Neural crest cell (in vitro differentiated cells): ENCODE measurements at regions not wholly inside any gene's neighbourhood (a gene's known extent, or its start where the extent isn't known, plus 50 kb on each side); places are given as distances from the start of the nearest gene placed in this dataset.

ENCODE experiments used
- DNase-seq: peaks from one replicate; pipeline ENCODE4 v3.0.0; 2021; ENCODE audit warnings: low read depth, mixed read lengths, low spot score
- H3K27ac Mint-ChIP-seq: one replicate; pipeline ENCODE4 v1.8.0; 2021; ENCODE audit warnings: mild to moderate bottlenecking, mixed read lengths; ENCODE audit not compliant: unreplicated experiment
- H3K27me3 Mint-ChIP-seq: 2 replicates; pipeline ENCODE4 v1.8.0; 2021; ENCODE audit warnings: low read depth, mild to moderate bottlenecking, mixed read lengths
- H3K36me3 Mint-ChIP-seq: 2 replicates; pipeline ENCODE4 v1.8.0; 2021; ENCODE audit warnings: low read depth, mild to moderate bottlenecking, mixed read lengths
- H3K4me1 Mint-ChIP-seq: 2 replicates; pipeline ENCODE4 v1.8.0; 2021; ENCODE audit warnings: mixed read lengths
- H3K4me3 Mint-ChIP-seq: one replicate; pipeline ENCODE4 v1.8.0; 2021; ENCODE audit warnings: mild to moderate bottlenecking, mixed read lengths
- H3K9me3 Mint-ChIP-seq: 2 replicates; pipeline ENCODE4 v1.8.0; 2021; ENCODE audit warnings: mixed read lengths
- TF ChIP-seq, protein P1 (sequence below): fragments of 200-600 bp; sonication (generic); conservative IDR thresholded peaks from 2 replicates; pipeline ENCODE4 v1.5.0; 2021; ENCODE audit warnings: antibody characterized with exemption, mild to moderate bottlenecking

DNA sequence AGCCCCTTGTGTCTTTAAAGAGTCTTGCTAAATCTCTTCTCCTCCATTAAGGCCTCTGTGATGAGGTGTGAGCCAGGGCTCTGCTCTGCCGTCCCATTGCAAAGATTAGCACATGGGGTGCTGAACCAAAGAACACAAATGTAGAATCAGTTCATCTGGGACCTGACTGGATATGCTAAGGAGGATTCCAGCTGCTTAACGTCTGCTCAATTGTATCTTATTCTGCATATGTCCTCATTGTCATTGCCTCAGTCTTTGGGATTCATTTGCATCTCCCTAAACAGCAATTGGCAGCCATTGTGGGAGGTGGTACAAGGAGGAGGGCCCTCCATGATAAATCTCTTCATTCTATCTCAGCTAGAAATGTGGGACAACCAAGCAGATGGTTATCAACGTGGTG is 106.3 kb upstream of the ADAMTS18 start:
- Mint-ChIP-seq H3K36me3 (no peaks in the 10 kb centered on the region), H3K4me1 (no peaks in the 10 kb centered on the region), H3K27ac (no peak overlapping the region), H3K4me3 (no peak overlapping the region), H3K9me3 (no peaks in the 10 kb centered on the region), H3K27me3 (peaks cover 26% of the 10 kb centered on the region)
- no peak for DNase-seq
- TF ChIP-seq, protein P1, sequence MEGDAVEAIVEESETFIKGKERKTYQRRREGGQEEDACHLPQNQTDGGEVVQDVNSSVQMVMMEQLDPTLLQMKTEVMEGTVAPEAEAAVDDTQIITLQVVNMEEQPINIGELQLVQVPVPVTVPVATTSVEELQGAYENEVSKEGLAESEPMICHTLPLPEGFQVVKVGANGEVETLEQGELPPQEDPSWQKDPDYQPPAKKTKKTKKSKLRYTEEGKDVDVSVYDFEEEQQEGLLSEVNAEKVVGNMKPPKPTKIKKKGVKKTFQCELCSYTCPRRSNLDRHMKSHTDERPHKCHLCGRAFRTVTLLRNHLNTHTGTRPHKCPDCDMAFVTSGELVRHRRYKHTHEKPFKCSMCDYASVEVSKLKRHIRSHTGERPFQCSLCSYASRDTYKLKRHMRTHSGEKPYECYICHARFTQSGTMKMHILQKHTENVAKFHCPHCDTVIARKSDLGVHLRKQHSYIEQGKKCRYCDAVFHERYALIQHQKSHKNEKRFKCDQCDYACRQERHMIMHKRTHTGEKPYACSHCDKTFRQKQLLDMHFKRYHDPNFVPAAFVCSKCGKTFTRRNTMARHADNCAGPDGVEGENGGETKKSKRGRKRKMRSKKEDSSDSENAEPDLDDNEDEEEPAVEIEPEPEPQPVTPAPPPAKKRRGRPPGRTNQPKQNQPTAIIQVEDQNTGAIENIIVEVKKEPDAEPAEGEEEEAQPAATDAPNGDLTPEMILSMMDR = no peak

DNA sequence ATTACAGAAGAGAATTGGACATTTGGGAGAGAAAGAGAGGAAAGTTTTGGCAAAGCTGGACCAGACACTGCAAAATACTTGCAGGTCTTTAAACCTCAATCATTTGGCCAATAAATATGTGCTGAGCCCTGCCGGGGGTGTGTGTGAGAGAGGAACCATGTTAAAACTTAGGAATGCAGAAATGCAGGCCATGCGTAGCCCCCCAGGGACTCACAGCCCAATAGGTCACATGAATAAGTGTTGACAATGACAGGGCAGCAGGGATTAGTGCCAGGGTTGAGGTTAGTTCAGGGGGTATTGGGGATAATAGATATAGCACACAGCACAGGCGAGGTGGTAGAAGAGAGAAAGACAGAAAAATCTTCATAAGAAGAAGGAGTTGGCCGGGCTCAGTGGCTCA is 113.3 kb upstream of the ADAMTS18 start:
- Mint-ChIP-seq H3K36me3 (no peaks in the 10 kb centered on the region), H3K9me3 (no peaks in the 10 kb centered on the region), H3K4me3 (no peak overlapping the region), H3K27ac (no peak overlapping the region), H3K4me1 (no peaks in the 10 kb centered on the region), H3K27me3 (peaks cover 8% of the 10 kb centered on the region)
- TF ChIP-seq, protein P1 = no peak
- no peak for DNase-seq

DNA sequence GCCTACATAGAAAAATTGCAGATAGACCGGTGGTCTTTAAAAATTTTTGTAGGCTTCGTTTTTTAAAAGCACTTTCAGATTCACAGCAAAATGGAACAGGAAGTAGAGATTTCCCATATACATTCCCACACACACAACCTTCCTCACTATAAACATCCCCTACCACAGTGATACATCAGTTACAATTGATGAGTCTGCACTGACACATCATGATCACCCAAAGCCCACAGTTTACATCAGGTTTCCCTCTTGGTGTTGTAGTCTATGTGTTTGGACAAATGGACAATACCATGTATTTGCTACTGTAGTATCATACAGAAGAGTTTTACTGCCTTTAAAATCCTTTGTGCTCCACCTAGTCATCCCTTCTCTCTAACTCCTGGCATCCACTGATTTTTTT is 113.9 kb upstream of the ADAMTS18 start:
- Mint-ChIP-seq H3K4me1 (no peaks in the 10 kb centered on the region), H3K27me3 (peaks cover 8% of the 10 kb centered on the region), H3K4me3 (no peak overlapping the region), H3K9me3 (no peaks in the 10 kb centered on the region), H3K27ac (no peak overlapping the region), H3K36me3 (no peaks in the 10 kb centered on the region)
- DNase-seq = no peak
- TF ChIP-seq, protein P1 = no peak

DNA sequence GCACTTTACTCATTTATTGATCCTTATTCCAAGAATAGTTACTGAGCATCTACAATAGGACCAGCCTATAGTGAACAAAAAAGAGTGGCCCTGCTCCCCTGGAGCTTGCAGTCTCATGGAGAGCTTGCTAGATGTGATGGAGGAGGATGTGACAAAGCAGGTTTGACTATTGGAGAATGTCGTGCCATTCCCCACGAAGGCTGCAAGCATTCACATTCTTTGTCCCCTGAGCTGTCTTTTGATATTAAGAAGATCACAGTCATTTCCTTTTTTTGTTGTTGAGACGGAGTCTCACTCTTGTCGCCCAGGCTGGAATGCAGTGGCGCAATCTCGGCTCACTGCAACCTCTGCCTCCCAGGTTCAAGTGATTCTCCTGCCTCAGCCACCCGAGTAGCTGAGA is 115.0 kb upstream of the ADAMTS18 start:
- H3K27me3 Mint-ChIP-seq = peaks cover 6% of the 10 kb centered on the region
- no peaks in the 10 kb centered on the region for H3K36me3 Mint-ChIP-seq
- no peak for DNase-seq
- H3K4me3 Mint-ChIP-seq = no peak overlapping the region
- H3K4me1 Mint-ChIP-seq = no peaks in the 10 kb centered on the region
- H3K9me3 Mint-ChIP-seq = no peaks in the 10 kb centered on the region
- H3K27ac Mint-ChIP-seq = no peak overlapping the region
- TF ChIP-seq, protein P1 = no peak

DNA sequence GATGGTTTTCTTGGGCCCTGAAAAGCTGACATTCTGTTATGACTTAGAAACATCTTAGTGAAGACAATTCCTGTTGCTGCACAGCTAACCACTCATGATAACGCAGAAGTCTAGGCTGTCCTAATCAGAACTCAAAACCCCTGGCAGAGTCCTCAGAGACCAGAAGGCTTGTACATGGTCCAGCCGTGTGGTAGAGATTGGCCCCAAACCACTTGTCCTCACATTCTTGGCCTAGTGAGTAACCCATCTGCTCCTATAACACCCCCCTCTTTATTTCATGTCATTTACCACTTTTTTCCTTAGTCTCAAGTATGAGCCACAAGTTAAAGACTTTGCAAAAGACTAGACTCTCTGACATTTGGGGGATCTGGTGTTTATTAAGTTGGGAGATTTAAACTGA is 116.5 kb upstream of the ADAMTS18 start:
- no peak overlapping the region for H3K4me3 Mint-ChIP-seq
- DNase-seq = no peak
- peaks cover 9% of the 10 kb centered on the region for H3K4me1 Mint-ChIP-seq
- H3K9me3 Mint-ChIP-seq = no peaks in the 10 kb centered on the region
- no peaks in the 10 kb centered on the region for H3K36me3 Mint-ChIP-seq
- peaks cover 5% of the 10 kb centered on the region for H3K27me3 Mint-ChIP-seq
- TF ChIP-seq, protein P1 = no peak
- no peak overlapping the region for H3K27ac Mint-ChIP-seq

DNA sequence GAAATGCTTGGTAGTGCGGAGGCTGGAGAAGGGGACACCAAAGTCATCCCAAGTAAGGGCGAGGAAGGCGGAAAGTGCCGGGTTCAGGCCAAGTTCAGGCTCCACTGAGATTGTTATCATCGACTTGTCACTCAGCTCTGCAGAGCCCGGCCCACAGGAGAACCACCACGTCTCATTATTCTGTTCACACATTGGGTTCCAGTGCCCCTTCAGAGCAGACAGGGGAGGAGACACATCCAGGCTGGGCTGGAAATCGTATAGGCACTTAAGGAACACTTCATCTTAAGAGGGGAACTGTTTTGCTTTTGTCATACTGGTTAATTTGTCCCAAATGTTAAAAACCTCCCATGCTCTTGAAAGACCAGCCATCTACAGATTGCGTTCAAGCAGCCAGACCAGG is 118.3 kb upstream of the ADAMTS18 start:
- DNase-seq = no peak
- peaks cover 5% of the 10 kb centered on the region for H3K27me3 Mint-ChIP-seq
- TF ChIP-seq, protein P1 = no peak
- peaks cover 9% of the 10 kb centered on the region for H3K4me1 Mint-ChIP-seq
- H3K9me3 Mint-ChIP-seq = no peaks in the 10 kb centered on the region
- H3K4me3 Mint-ChIP-seq = no peak overlapping the region
- no peak overlapping the region for H3K27ac Mint-ChIP-seq
- no peaks in the 10 kb centered on the region for H3K36me3 Mint-ChIP-seq
